Loucy (cell line): ENCODE measurements at regions not wholly inside any gene's neighbourhood (a gene's known extent, or its start where the extent isn't known, plus 50 kb on each side); places are given as distances from the start of the nearest gene placed in this dataset.
"Not testable (repeated sequence)": the region's sequence is repeated elsewhere in the genome, so short reads cannot be mapped to it uniquely, and the experiment has no call there.

Source experiments
- CTCF ChIP-seq: fragments of 200-600 bp; sonication (generic); conservative IDR thresholded peaks from 2 replicates; pipeline ENCODE4 v1.5.1; 2014; ENCODE audit warnings: mild to moderate bottlenecking, antibody characterized with exemption, low read length
- EZH2phosphoT487 ChIP-seq: fragments of 200-600 bp; IDR thresholded peaks from 2 replicates; pipeline ENCODE4 v1.6.1; 2018; ENCODE audit warnings: antibody characterized with exemption, mild to moderate bottlenecking, moderate library complexity, borderline replicate concordance

GRCh38 chr14:82814339-82814738 lies 1280.7 kb upstream of the SEL1L start:
- not testable (repeated sequence) for TF ChIP-seq EZH2phosphoT487, CTCF
